SU-DHL-6 (cell line): ENCODE measurements at regions not wholly inside any gene's neighbourhood (a gene's known extent, or its start where the extent isn't known, plus 50 kb on each side); places are given as distances from the start of the nearest gene placed in this dataset.

ENCODE experiments used
- H2AFZ ChIP-seq: fragments of 200-600 bp; sonication (generic); 2 replicates; pipeline ENCODE4 v1.6.1; 2014; ENCODE audit warnings: low read depth, mild to moderate bottlenecking, moderate library complexity, mixed read lengths, antibody characterized with exemption, low read length; ENCODE audit not compliant: severe bottlenecking
- H3F3A ChIP-seq: fragments of 200-600 bp; shearing (Covaris generic); 2 replicates; pipeline ENCODE4 v1.6.0; 2016; ENCODE audit warnings: antibody characterized with exemption, mild to moderate bottlenecking; ENCODE audit not compliant: insufficient read depth
- H3K27ac ChIP-seq: fragments of 200-600 bp; sonication (generic); 2 replicates; pipeline ENCODE4 v1.5.1; 2016; ENCODE audit warnings: low read depth, mild to moderate bottlenecking, low read length, moderate library complexity, mixed read lengths
- H3K27me3 ChIP-seq: fragments of 200-600 bp; sonication (generic), shearing (Covaris generic); 2 replicates; pipeline ENCODE4 v1.6.0; 2014; ENCODE audit warnings: mild to moderate bottlenecking, low read length
- H3K36me3 ChIP-seq: fragments of 200-600 bp; sonication (generic); 2 replicates; pipeline ENCODE4 v1.6.1; 2014; ENCODE audit warnings: mild to moderate bottlenecking, low read length, mixed read lengths
- H3K4me2 ChIP-seq: fragments of 300-600, 200-600 bp; shearing (Covaris generic), sonication (generic); 2 replicates; pipeline ENCODE4 v1.6.0; 2014; ENCODE audit warnings: low read length, low read depth, mild to moderate bottlenecking; ENCODE audit not compliant: poor library complexity, severe bottlenecking
- H3K4me3 ChIP-seq: fragments of 200-600 bp; sonication (generic); 2 replicates; pipeline ENCODE4 v1.5.1; 2014; ENCODE audit warnings: antibody characterized with exemption, low read length, mild to moderate bottlenecking, mixed read lengths; ENCODE audit not compliant: insufficient read depth, poor library complexity, severe bottlenecking
- H3K79me2 ChIP-seq: fragments of 200-600 bp; sonication (generic); 2 replicates; pipeline ENCODE4 v1.6.1; 2014; ENCODE audit warnings: mild to moderate bottlenecking, low read length, moderate library complexity; ENCODE audit not compliant: insufficient read depth
- H3K9ac ChIP-seq: fragments of 200-600 bp; sonication (generic); 2 replicates; pipeline ENCODE4 v1.7.0; 2014; ENCODE audit warnings: mild to moderate bottlenecking, low read length
- H3K9me2 ChIP-seq: fragments of 200-600 bp; sonication (generic); replicated peaks from 2 replicates; pipeline ENCODE4 v1.6.1; 2014; ENCODE audit warnings: low read length; ENCODE audit not compliant: insufficient read depth
- H3K9me3 ChIP-seq: fragments of 200-600 bp; sonication (generic); 2 replicates; pipeline ENCODE4 v1.6.1; 2014; ENCODE audit warnings: low read length, mixed read lengths; ENCODE audit not compliant: insufficient read depth
- H4K20me1 ChIP-seq: fragments of 200-600 bp; sonication (generic); 2 replicates; pipeline ENCODE4 v1.6.1; 2014; ENCODE audit warnings: low read depth, mild to moderate bottlenecking, antibody characterized with exemption, low read length, moderate library complexity, mixed read lengths
- EZH2phosphoT487 ChIP-seq: fragments of 200-600 bp; sonication (generic), shearing (Covaris generic); conservative IDR thresholded peaks from 2 replicates; pipeline ENCODE4 v1.6.1; 2018; ENCODE audit warnings: mild to moderate bottlenecking, antibody characterized with exemption, low read length, moderate library complexity, mixed read lengths
- TF ChIP-seq, protein P1 (sequence below): fragments of 200-600 bp; sonication (generic); IDR thresholded peaks from one replicate; pipeline ENCODE4 v1.5.1; 2017; ENCODE audit warnings: antibody characterized with exemption, mild to moderate bottlenecking, low read length, moderate library complexity; ENCODE audit not compliant: insufficient read depth, poor library complexity, severe bottlenecking

DNA sequence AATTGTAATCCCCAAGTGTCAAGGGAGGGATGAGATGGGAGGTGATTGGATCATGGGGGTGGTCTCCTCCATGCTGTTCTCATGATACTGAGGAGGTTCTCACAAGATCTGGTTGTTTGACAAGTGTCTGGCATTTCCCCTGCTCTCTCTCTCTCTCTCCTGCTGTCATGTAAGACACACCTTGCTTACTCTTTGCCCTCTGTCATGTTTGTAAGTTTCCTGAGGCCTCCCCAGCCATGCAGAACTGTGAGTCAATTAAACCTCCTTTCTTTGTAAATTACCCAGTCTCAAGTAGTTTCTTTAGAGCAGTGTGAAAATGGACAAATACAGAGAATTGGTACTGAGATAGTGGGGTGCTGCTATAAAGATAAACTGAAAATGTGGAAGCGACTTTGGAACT is 207.9 kb downstream of the HINT1 start:
- Histone ChIP-seq H3K4me2 (no peak overlapping the region), H3K4me3 (no peak overlapping the region), H3F3A (no peaks in the 10 kb centered on the region), H3K9me3 (no peaks in the 10 kb centered on the region), H3K27me3 (no peaks in the 10 kb centered on the region), H3K27ac (no peak overlapping the region), H2AFZ (no peak overlapping the region), H4K20me1 (no peaks in the 10 kb centered on the region), H3K9ac (no peak overlapping the region), H3K79me2 (no peaks in the 10 kb centered on the region), H3K36me3 (no peaks in the 10 kb centered on the region), H3K9me2 (no peaks in the 10 kb centered on the region)
- TF ChIP-seq, protein P1, sequence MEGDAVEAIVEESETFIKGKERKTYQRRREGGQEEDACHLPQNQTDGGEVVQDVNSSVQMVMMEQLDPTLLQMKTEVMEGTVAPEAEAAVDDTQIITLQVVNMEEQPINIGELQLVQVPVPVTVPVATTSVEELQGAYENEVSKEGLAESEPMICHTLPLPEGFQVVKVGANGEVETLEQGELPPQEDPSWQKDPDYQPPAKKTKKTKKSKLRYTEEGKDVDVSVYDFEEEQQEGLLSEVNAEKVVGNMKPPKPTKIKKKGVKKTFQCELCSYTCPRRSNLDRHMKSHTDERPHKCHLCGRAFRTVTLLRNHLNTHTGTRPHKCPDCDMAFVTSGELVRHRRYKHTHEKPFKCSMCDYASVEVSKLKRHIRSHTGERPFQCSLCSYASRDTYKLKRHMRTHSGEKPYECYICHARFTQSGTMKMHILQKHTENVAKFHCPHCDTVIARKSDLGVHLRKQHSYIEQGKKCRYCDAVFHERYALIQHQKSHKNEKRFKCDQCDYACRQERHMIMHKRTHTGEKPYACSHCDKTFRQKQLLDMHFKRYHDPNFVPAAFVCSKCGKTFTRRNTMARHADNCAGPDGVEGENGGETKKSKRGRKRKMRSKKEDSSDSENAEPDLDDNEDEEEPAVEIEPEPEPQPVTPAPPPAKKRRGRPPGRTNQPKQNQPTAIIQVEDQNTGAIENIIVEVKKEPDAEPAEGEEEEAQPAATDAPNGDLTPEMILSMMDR = no peak

DNA sequence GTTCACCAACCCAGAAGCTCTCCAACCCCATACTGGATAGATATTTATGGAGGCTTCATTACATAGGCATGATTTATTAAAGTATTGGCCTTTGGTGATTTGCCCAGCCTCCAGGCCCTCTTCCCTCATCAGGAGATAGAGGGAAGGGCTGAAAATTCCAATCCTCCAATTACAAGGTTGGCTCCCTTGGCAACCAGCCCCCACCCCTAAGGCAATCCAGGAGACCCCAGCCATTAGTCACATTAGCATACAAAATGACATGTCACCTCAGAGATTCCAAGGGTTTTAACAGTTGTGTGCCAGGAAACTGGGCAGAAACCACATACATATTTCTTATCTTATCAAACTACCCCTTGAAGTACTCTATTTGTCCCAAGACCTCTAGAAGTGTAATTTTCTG is 210.0 kb downstream of the HINT1 start:
- TF ChIP-seq EZH2phosphoT487 = no peak
- TF ChIP-seq, protein P1 = no peak
- Histone ChIP-seq H3K9ac (no peak overlapping the region), H3K4me2 (no peak overlapping the region), H3K79me2 (no peaks in the 10 kb centered on the region), H3K4me3 (no peak overlapping the region), H3K27me3 (no peaks in the 10 kb centered on the region), H3K27ac (no peak overlapping the region), H3F3A (no peaks in the 10 kb centered on the region), H3K9me3 (no peaks in the 10 kb centered on the region), H3K9me2 (no peaks in the 10 kb centered on the region), H2AFZ (no peak overlapping the region), H4K20me1 (no peaks in the 10 kb centered on the region), H3K36me3 (no peaks in the 10 kb centered on the region)

DNA sequence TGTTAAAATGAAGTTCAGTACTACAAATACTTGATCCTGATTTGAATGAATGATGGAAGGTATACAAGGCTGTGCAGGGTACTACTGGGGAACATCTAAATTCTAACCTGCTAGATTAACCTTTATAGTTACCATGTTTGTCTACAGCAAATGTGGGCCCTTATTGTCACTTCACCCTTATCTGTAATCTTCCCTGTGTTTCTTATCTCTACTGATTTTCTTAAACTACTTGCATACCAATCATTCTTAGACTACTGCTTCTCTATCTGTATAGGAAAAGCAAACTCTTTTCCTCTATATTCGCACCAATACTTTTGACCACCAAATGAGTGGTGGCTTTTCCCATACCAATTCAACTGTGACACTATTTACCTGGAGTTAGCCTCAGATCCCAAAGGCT is 210.7 kb downstream of the HINT1 start:
- Histone ChIP-seq H3K9me3 (no peaks in the 10 kb centered on the region), H3K9ac (no peak overlapping the region), H3K4me2 (no peak overlapping the region), H4K20me1 (no peaks in the 10 kb centered on the region), H3K79me2 (no peaks in the 10 kb centered on the region), H3K36me3 (no peaks in the 10 kb centered on the region), H3K4me3 (no peak overlapping the region), H3K27me3 (no peaks in the 10 kb centered on the region), H2AFZ (no peak overlapping the region), H3F3A (no peaks in the 10 kb centered on the region), H3K27ac (no peak overlapping the region), H3K9me2 (no peaks in the 10 kb centered on the region)
- no peak for TF ChIP-seq EZH2phosphoT487
- TF ChIP-seq, protein P1 = no peak

DNA sequence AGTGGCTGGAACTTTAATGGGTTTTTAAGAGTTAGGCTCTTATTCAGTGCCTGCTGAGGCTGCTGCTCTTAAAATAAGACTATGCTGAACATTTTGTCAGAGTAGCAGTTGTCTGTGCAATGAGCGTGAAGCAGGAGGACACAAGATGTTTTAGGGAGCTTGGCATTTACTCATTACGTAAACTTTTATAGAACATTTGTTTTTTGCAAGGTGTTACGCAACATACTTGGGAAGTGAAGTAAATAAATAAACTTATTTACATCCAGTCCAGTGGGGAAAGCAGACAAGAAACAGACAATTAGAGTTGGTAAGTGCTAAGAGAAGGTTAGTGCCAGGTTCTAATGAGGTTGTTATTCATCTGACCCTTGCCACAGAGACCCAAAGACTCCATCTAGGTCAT is 226.0 kb downstream of the HINT1 start:
- Histone ChIP-seq H3K27ac (no peak overlapping the region), H3K4me2 (no peak overlapping the region), H4K20me1 (no peaks in the 10 kb centered on the region), H3K9ac (no peak overlapping the region), H3K9me2 (no peaks in the 10 kb centered on the region), H3K36me3 (no peaks in the 10 kb centered on the region), H3K27me3 (no peaks in the 10 kb centered on the region), H3K79me2 (no peaks in the 10 kb centered on the region), H3K9me3 (no peaks in the 10 kb centered on the region), H3F3A (no peaks in the 10 kb centered on the region), H3K4me3 (no peak overlapping the region), H2AFZ (no peak overlapping the region)
- no peak for TF ChIP-seq EZH2phosphoT487
- TF ChIP-seq, protein P1 = no peak
